Endothelial cell of umbilical vein (primary cell): ENCODE measurements at regions not wholly inside any gene's neighbourhood (a gene's known extent, or its start where the extent isn't known, plus 50 kb on each side); places are given as distances from the start of the nearest gene placed in this dataset.

ENCODE experiments used
- BruUV-seq: library from RNA; stranded (reverse); fragments of 400-500 nt; replicated peaks from 2 replicates; lab custom pipeline; 2021; lab: Mats Ljungman, UMichigan
- CTCF ChIA-PET: fragments of 300-600, 350-600 bp; sonication (Branson Sonifier 250); formaldehyde crosslinking; loops from one replicate; lab custom pipeline; 2021; ENCODE audit warnings: antibody characterized with exemption, inconsistent platforms; lab: Charles Lee
- POLR2A ChIA-PET: fragments of 300-600, 350-600 bp; sonication (Branson Sonifier 250); formaldehyde crosslinking; loops from one replicate; lab custom pipeline; 2021; ENCODE audit warnings: antibody characterized with exemption, inconsistent platforms; lab: Charles Lee
- DNase-seq: peaks from one replicate; pipeline ENCODE4 v3.0.0-alpha.2; 2011; ENCODE audit warnings: low read depth, low spot score
- FAIRE-seq: peaks from 2 replicates; lab custom pipeline; 2011; peaks lifted over from hg19 to GRCh38; lab: Jason Lieb, UNC
- H2AFZ ChIP-seq: 2 replicates; pipeline ENCODE4 v1.6.0; 2012; ENCODE audit warnings: low read depth, low read length, control low read depth, inconsistent platforms
- H3K27ac ChIP-seq: 2 replicates; pipeline ENCODE4 v1.5.1; 2011; ENCODE audit warnings: low read depth, mild to moderate bottlenecking, control low read depth, low read length, moderate library complexity; ENCODE audit not compliant: insufficient read depth
- H3K27me3 ChIP-seq, 2 experiments: 2 replicates each; pipeline versions ENCODE4 v1.6.0 to v1.6.1; 2011; ENCODE audit warnings: low read length in 2 of 2, mixed read lengths in 1 of 2; ENCODE audit not compliant: control insufficient read depth in 2 of 2, insufficient read depth in 2 of 2
- H3K36me3 ChIP-seq, 2 experiments: 2 replicates in 1 of 2; 3 replicates in 1 of 2; pipeline ENCODE4 v1.5.1; 2011; ENCODE audit warnings: low read length in 2 of 2, mild to moderate bottlenecking in 1 of 2, moderate library complexity in 1 of 2; ENCODE audit not compliant: control insufficient read depth in 2 of 2, insufficient read depth in 2 of 2; ENCODE audit errors: extremely low read depth in 1 of 2
- H3K4me1 ChIP-seq: 3 replicates; pipeline ENCODE4 v1.5.1; 2011; ENCODE audit warnings: mild to moderate bottlenecking, low read length; ENCODE audit not compliant: control insufficient read depth, insufficient read depth; ENCODE audit errors: extremely low read depth
- H3K4me2 ChIP-seq: 2 replicates; pipeline ENCODE4 v1.6.1; 2011; ENCODE audit warnings: low read length, control low read depth, mixed read lengths; ENCODE audit not compliant: insufficient read depth
- H3K4me3 ChIP-seq, 3 experiments: fragments of 200-600 bp in 1 of 3; sonication (generic), shearing (Covaris generic) in 1 of 3; replicated peaks in 1 of 3; 2 replicates each; pipeline ENCODE4 v1.5.1; 2011 to 2016; ENCODE audit warnings: control low read depth in 3 of 3, low read length in 3 of 3, mild to moderate bottlenecking in 2 of 3, inconsistent platforms in 1 of 3, low read depth in 1 of 3, moderate library complexity in 1 of 3; ENCODE audit not compliant: insufficient read depth in 1 of 3
- H3K79me2 ChIP-seq: 2 replicates; pipeline ENCODE4 v1.6.0; 2012; ENCODE audit warnings: low read length, inconsistent platforms; ENCODE audit not compliant: control insufficient read depth, insufficient read depth
- H3K9ac ChIP-seq: replicated peaks from 2 replicates; pipeline ENCODE3; 2011; ENCODE audit warnings: low read length, control low read depth; ENCODE audit not compliant: insufficient read depth; ENCODE audit errors: extremely low read depth
- H3K9me1 ChIP-seq: replicated peaks from 3 replicates; pipeline ENCODE4 v1.6.0; 2011; ENCODE audit warnings: mild to moderate bottlenecking, low read length; ENCODE audit not compliant: control insufficient read depth, insufficient read depth; ENCODE audit errors: extremely low read depth
- H3K9me3 ChIP-seq: replicated peaks from 2 replicates; pipeline ENCODE4 v1.5.1; 2012; ENCODE audit warnings: low read length, inconsistent platforms; ENCODE audit not compliant: control insufficient read depth, insufficient read depth
- H4K20me1 ChIP-seq: replicated peaks from 2 replicates; pipeline ENCODE3; 2011; ENCODE audit warnings: mild to moderate bottlenecking, low read length; ENCODE audit not compliant: control insufficient read depth, insufficient read depth; ENCODE audit errors: extremely low read depth
- CTCF ChIP-seq, 2 donors: IDR thresholded peaks; 1 replicate in 1 of 2; 2 replicates in 1 of 2; pipeline ENCODE4 v1.5.1; 2011; ENCODE audit warnings: low read length in 2 of 2, mild to moderate bottlenecking in 2 of 2, moderate library complexity in 2 of 2, control low read depth in 1 of 2, inconsistent platforms in 1 of 2, low read depth in 1 of 2; ENCODE audit not compliant: insufficient read depth in 1 of 2; ENCODE audit errors: extremely low read depth in 1 of 2
- EZH2 ChIP-seq: IDR thresholded peaks from 2 replicates; pipeline ENCODE4 v1.6.1; 2012; ENCODE audit warnings: borderline replicate concordance, low read depth, mild to moderate bottlenecking, moderate library complexity, low read length, inconsistent platforms; ENCODE audit not compliant: severe bottlenecking
- FOS ChIP-seq: IDR thresholded peaks from 2 replicates; pipeline ENCODE4 v1.6.1; 2011; ENCODE audit warnings: mild to moderate bottlenecking, low read length, moderate library complexity, borderline replicate concordance; ENCODE audit not compliant: insufficient read depth
- GATA2 ChIP-seq: IDR thresholded peaks from 2 replicates; pipeline ENCODE4 v1.7.0; 2011; ENCODE audit warnings: low read depth, mild to moderate bottlenecking, moderate library complexity, mixed read lengths, low read length; ENCODE audit not compliant: insufficient read length, insufficient read depth
- JUN ChIP-seq: IDR thresholded peaks from 2 replicates; pipeline ENCODE4 v1.6.1; 2011; ENCODE audit warnings: borderline replicate concordance, low read depth; ENCODE audit not compliant: insufficient read length, insufficient read depth
- MAX ChIP-seq: IDR thresholded peaks from 2 replicates; pipeline ENCODE4 v1.6.1; 2011; ENCODE audit not compliant: insufficient read depth, insufficient read length
- MYC ChIP-seq: IDR thresholded peaks from one replicate; pipeline ENCODE4 v1.6.1; 2011; ENCODE audit warnings: mild to moderate bottlenecking, low read depth, low read length
- POLR2A ChIP-seq: IDR thresholded peaks from 2 replicates; pipeline ENCODE4 v1.6.1; 2012; ENCODE audit warnings: low read depth, mild to moderate bottlenecking, control low read depth, low read length
- POLR2AphosphoS5 ChIP-seq: IDR thresholded peaks from 2 replicates; pipeline ENCODE4 v1.6.1; 2012; ENCODE audit warnings: low read depth, mild to moderate bottlenecking, control low read depth, low read length, moderate library complexity; ENCODE audit not compliant: insufficient read depth
- dilution Hi-C: fragments of 300-500 bp; cut with MboI; formaldehyde crosslinking; loops from one replicate; pipeline ENCODE4 v1.15.0; 2019; ENCODE audit warnings: low sequenced_read_pairs; ENCODE audit not compliant: extremely low pct_ligation_motif_present
- intact Hi-C: fragments of 100-400 bp; cut with micrococcal nuclease; formaldehyde crosslinking; loops from one replicate; pipeline ENCODE4 v1.10.0; 2022

GRCh38 chr15:88730751-88731150, 72.5 kb upstream of the ACAN start:
- intact Hi-C loops = no loop called here
- H3K4me3 ChIP-seq = no peak overlapping the region
- H3K9me1 ChIP-seq = no peaks in the 10 kb centered on the region
- no peak for FAIRE-seq
- ChIA-PET CTCF (no interaction called here), POLR2A (no interaction called here)
- H4K20me1 ChIP-seq = no peaks in the 10 kb centered on the region
- H3K79me2 ChIP-seq = no peaks in the 10 kb centered on the region
- H3K27ac ChIP-seq = no peak overlapping the region
- TF ChIP-seq POLR2AphosphoS5 = no peak
- TF ChIP-seq CTCF (IDR thresholded peaks at IDR 0.05; ENCODE audit: extremely low read depth in 1 of 2, insufficient read depth in 1 of 2, low read depth in 1 of 2, low read length in 2 of 2) = no peak
- H3K27me3 ChIP-seq = no peaks in the 10 kb centered on the region
- no peak overlapping the region for H3K9ac ChIP-seq
- dilution Hi-C loops = no loop called here
- no peak overlapping the region for H3K4me2 ChIP-seq
- H2AFZ ChIP-seq = no peak overlapping the region
- no TSS peak for BruUV-seq
- H3K9me3 ChIP-seq = no peaks in the 10 kb centered on the region
- H3K4me1 ChIP-seq = no peaks in the 10 kb centered on the region
- DNase-seq = no peak
- no peaks in the 10 kb centered on the region for H3K36me3 ChIP-seq

GRCh38 chr15:88735212-88735611, 68.0 kb upstream of the ACAN start:
- H3K9me3 ChIP-seq = no peaks in the 10 kb centered on the region
- no peak overlapping the region for H3K27ac ChIP-seq
- H3K9me1 ChIP-seq = no peaks in the 10 kb centered on the region
- no peak overlapping the region for H2AFZ ChIP-seq
- dilution Hi-C loops (no loop called here), intact Hi-C loops (no loop called here)
- TF ChIP-seq MYC (no peak), POLR2A (no peak), FOS (no peak), POLR2AphosphoS5 (no peak), GATA2 (no peak), CTCF (IDR thresholded peaks at IDR 0.05; ENCODE audit: extremely low read depth in 1 of 2, insufficient read depth in 1 of 2, low read depth in 1 of 2, low read length in 2 of 2) (no peak), JUN (no peak), MAX (no peak), EZH2 (no peak)
- ChIA-PET CTCF (no interaction called here), POLR2A (no interaction called here)
- DNase-seq (no peak), FAIRE-seq (no peak)
- no peaks in the 10 kb centered on the region for H3K79me2 ChIP-seq
- H3K9ac ChIP-seq = no peak overlapping the region
- H3K27me3 ChIP-seq = peaks cover 0 to 4% of the 10 kb centered on the region in 2 experiments
- H4K20me1 ChIP-seq = no peaks in the 10 kb centered on the region
- no peak overlapping the region for H3K4me3 ChIP-seq
- H3K36me3 ChIP-seq = no peaks in the 10 kb centered on the region
- no peaks in the 10 kb centered on the region for H3K4me1 ChIP-seq
- no TSS peak for BruUV-seq
- H3K4me2 ChIP-seq = no peak overlapping the region
